ENCODE measurements at regions not wholly inside any gene's neighbourhood (a gene's known extent, or its start where the extent isn't known, plus 50 kb on each side); places are given as distances from the start of the nearest gene placed in this dataset.

DNA sequence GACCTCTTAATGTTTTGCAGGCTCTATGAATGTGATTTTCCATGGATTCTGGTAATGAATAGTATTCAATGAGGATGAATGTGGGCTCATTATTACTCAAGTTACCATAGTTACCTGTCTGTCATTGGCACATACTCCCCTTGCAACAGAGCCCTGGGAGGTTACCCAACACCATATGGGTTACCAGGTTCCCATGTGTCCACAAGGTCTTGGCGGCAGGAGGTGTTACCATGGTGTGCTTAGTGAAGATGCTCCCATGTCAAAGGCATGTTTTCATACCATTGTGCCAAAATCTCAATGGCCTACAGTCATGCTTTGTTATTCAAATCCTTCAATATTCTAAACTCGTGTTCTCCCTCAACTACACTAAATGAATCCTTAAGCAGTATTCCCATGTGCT is 232.5 kb downstream of the HDGFL1 start:
- TF ChIP-seq CTCF (IDR thresholded peaks at IDR 0.05; ENCODE audit: insufficient read depth, low read length, missing control alignments): no peak
- CTCF ChIA-PET: no interaction called here
- no peak overlapping the region for H3K4me3 ChIP-seq (ENCODE audit: low read depth, low read length)
- no peak for DNase-seq (ENCODE audit: low read depth, low spot score)
- POLR2A ChIA-PET: interaction anchor here (0.6 kb wide), 1 partner anchor 154 kb away, joined by 3 read pairs; no protein-coding TSS in a partner anchor

- DNase-seq (ENCODE audit: low read depth, low spot score): no peak
- H3K4me3 ChIP-seq (ENCODE audit: low read depth, low read length): no peak overlapping the region
- no peak for TF ChIP-seq CTCF (IDR thresholded peaks at IDR 0.05; ENCODE audit: insufficient read depth, low read length, missing control alignments)
- ChIA-PET POLR2A (no interaction called here), CTCF (no interaction called here)
Measured at GRCh38 chr6:22804620-22805261, 235.4 kb downstream of the HDGFL1 start.

GRCh38 chr6:22807261-22807660 is 237.9 kb downstream of the HDGFL1 start:
- no peak for DNase-seq (ENCODE audit: low read depth, low spot score)
- TF ChIP-seq CTCF (IDR thresholded peaks at IDR 0.05; ENCODE audit: insufficient read depth, low read length, missing control alignments): no peak
- H3K4me3 ChIP-seq (ENCODE audit: low read depth, low read length): no peak overlapping the region
- ChIA-PET POLR2A (no interaction called here), CTCF (no interaction called here)

DNA sequence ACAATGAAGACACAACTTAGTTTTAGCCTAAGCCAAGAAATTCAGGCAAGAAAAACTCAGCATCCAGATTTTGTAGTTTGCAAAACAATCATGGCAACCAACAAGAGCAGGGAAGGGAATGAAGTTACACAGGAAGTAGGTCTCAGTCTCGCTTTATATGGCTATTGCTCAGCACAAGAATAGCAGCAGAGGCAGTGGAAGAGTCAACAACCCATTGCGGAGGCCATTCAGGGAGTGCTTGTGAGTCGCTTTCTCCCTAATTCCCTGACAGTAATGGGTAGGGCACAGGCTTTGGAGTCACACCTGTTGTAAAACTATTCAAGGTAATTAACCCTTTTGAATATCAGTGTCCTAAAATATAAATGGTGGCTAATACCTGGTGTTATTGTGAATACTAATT is 238.5 kb downstream of the HDGFL1 start:
- TF ChIP-seq CTCF (IDR thresholded peaks at IDR 0.05; ENCODE audit: insufficient read depth, low read length, missing control alignments): no peak
- DNase-seq (ENCODE audit: low read depth, low spot score): no peak
- H3K4me3 ChIP-seq (ENCODE audit: low read depth, low read length): no peak overlapping the region
- CTCF ChIA-PET: no interaction called here
- POLR2A ChIA-PET: no interaction called here

GRCh38 chr6:22808466-22808865 is 239.1 kb downstream of the HDGFL1 start:
- no peak for TF ChIP-seq CTCF (IDR thresholded peaks at IDR 0.05; ENCODE audit: insufficient read depth, low read length, missing control alignments)
- CTCF ChIA-PET: no interaction called here
- DNase-seq (ENCODE audit: low read depth, low spot score): no peak
- POLR2A ChIA-PET: no interaction called here
- no peak overlapping the region for H3K4me3 ChIP-seq (ENCODE audit: low read depth, low read length)

DNA sequence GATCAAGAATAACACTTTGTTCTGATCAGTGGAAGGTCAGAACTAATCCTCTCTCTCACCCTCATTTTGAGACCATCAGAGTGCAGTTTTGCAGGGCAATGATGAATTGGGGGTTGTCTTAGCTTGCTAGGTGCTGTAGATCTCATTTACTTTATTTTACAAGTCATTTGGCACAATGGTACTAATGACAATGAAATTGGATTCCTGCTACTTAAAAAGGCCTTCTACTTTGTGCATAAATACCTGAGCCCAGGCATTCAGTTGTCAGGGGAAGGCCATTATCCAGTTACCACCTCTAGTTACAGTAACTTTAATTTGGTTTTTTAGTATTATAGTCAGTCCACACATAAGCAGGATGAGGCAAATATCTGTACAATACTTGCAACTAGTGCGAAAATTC is 240.0 kb downstream of the HDGFL1 start:
- H3K4me3 ChIP-seq (ENCODE audit: low read depth, low read length): no peak overlapping the region
- CTCF ChIA-PET: no interaction called here
- POLR2A ChIA-PET: no interaction called here
- no peak for DNase-seq (ENCODE audit: low read depth, low spot score)
- no peak for TF ChIP-seq CTCF (IDR thresholded peaks at IDR 0.05; ENCODE audit: insufficient read depth, low read length, missing control alignments)
